Stimulated activated CD4-positive, alpha-beta T cell treated with anti-CD3 and anti-CD28 coated beads, Interleukin-15, amount 100 ng/mL, for 48 hours (primary cell): ENCODE measurements at regions not wholly inside any gene's neighbourhood (a gene's known extent, or its start where the extent isn't known, plus 50 kb on each side); places are given as distances from the start of the nearest gene placed in this dataset.
"Not testable (repeated sequence)": the region's sequence is repeated elsewhere in the genome, so short reads cannot be mapped to it uniquely, and the experiment has no call there.

Experiments
- DNase-seq, 2 donors: peaks; one replicate each; pipeline ENCODE4 v3.0.0-alpha.2; 2020; ENCODE audit warnings: low read depth in 2 of 2

GRCh38 chr3:70737666-70738290, 425.3 kb upstream of the MDFIC2 start:
- DNase-seq = no peak

- no peak for DNase-seq
Measured at GRCh38 chr3:70736009-70736408, 423.6 kb upstream of the MDFIC2 start.

GRCh38 chr3:70734756-70735155, 422.3 kb upstream of the MDFIC2 start:
- no peak for DNase-seq

GRCh38 chr3:70731046-70731445, 418.6 kb upstream of the MDFIC2 start:
- no peak for DNase-seq

- DNase-seq = no peak
Measured at GRCh38 chr3:70729845-70730244, 417.4 kb upstream of the MDFIC2 start.

GRCh38 chr3:70728311-70728710, 415.9 kb upstream of the MDFIC2 start:
- no peak for DNase-seq

- no peak for DNase-seq
Measured at GRCh38 chr3:70726961-70727360, 414.5 kb upstream of the MDFIC2 start.

GRCh38 chr3:70726096-70726938, 413.9 kb upstream of the MDFIC2 start:
- DNase-seq = no peak

- no peak for DNase-seq
Measured at GRCh38 chr3:70722018-70722417, 409.6 kb upstream of the MDFIC2 start.

- no peak for DNase-seq
Measured at GRCh38 chr3:70716832-70717231, 404.4 kb upstream of the MDFIC2 start.

GRCh38 chr3:70712449-70713082, 400.1 kb upstream of the MDFIC2 start:
- no peak for DNase-seq

- no peak for DNase-seq
Measured at GRCh38 chr3:70703305-70704102, 391.1 kb upstream of the MDFIC2 start.

GRCh38 chr3:70702132-70702531, 389.7 kb upstream of the MDFIC2 start:
- no peak for DNase-seq

- no peak for DNase-seq
Measured at GRCh38 chr3:70684701-70685100, 372.3 kb upstream of the MDFIC2 start.

- not testable (repeated sequence) for DNase-seq
Measured at GRCh38 chr3:70675810-70676209, 363.4 kb upstream of the MDFIC2 start.

- DNase-seq = no peak
Measured at GRCh38 chr3:70658513-70659310, 346.3 kb upstream of the MDFIC2 start.

- no peak for DNase-seq
Measured at GRCh38 chr3:70657454-70657853, 345.0 kb upstream of the MDFIC2 start.

GRCh38 chr3:70647823-70648222, 335.4 kb upstream of the MDFIC2 start:
- DNase-seq = no peak

- no peak for DNase-seq
Measured at GRCh38 chr3:70647094-70647493, 334.7 kb upstream of the MDFIC2 start.

- no peak for DNase-seq
Measured at GRCh38 chr3:70646635-70647034, 334.2 kb upstream of the MDFIC2 start.

- DNase-seq = no peak
Measured at GRCh38 chr3:70640481-70640880, 328.0 kb upstream of the MDFIC2 start.
